ENCODE measurements at regions not wholly inside any gene's neighbourhood (a gene's known extent, or its start where the extent isn't known, plus 50 kb on each side); places are given as distances from the start of the nearest gene placed in this dataset.
"Not testable (repeated sequence)": the region's sequence is repeated elsewhere in the genome, so short reads cannot be mapped to it uniquely, and the experiment has no call there.

GRCh38 chr3:181329024-181329423, 339.5 kb upstream of the DNAJC19 start:
- DNase-seq (ENCODE audit: low spot score) (no peak), ATAC-seq (ENCODE audit: low FRiP score) (no peak)
- TF ChIP-seq CTCF (IDR thresholded peaks at IDR 0.05): no peak

- no peak for TF ChIP-seq CTCF (IDR thresholded peaks at IDR 0.05)
- ATAC-seq (ENCODE audit: low FRiP score): no peak
- DNase-seq (ENCODE audit: low spot score): no peak
Measured at GRCh38 chr3:181328346-181328745, 338.8 kb upstream of the DNAJC19 start.

GRCh38 chr3:181327349-181327748, 337.8 kb upstream of the DNAJC19 start:
- no peak for ATAC-seq (ENCODE audit: low FRiP score)
- no peak for DNase-seq (ENCODE audit: low spot score)
- TF ChIP-seq CTCF (IDR thresholded peaks at IDR 0.05): no peak

GRCh38 chr3:181326637-181327223, 337.2 kb upstream of the DNAJC19 start:
- no peak for TF ChIP-seq CTCF (IDR thresholded peaks at IDR 0.05)
- ATAC-seq (ENCODE audit: low FRiP score) (no peak), DNase-seq (ENCODE audit: low spot score) (no peak)

GRCh38 chr3:181324516-181324915, 335.0 kb upstream of the DNAJC19 start:
- ATAC-seq (ENCODE audit: low FRiP score); DNase-seq (ENCODE audit: low spot score): not testable (repeated sequence)

- ATAC-seq (ENCODE audit: low FRiP score) (no peak), DNase-seq (ENCODE audit: low spot score) (no peak)
- TF ChIP-seq CTCF (IDR thresholded peaks at IDR 0.05): no peak
Measured at GRCh38 chr3:181318321-181318720, 328.8 kb upstream of the DNAJC19 start.

- DNase-seq (ENCODE audit: low spot score) (no peak), ATAC-seq (ENCODE audit: low FRiP score) (no peak)
- no peak for TF ChIP-seq CTCF (IDR thresholded peaks at IDR 0.05)
Measured at GRCh38 chr3:181317508-181317907, 328.0 kb upstream of the DNAJC19 start.

GRCh38 chr3:181316482-181316881, 326.9 kb upstream of the DNAJC19 start:
- ATAC-seq (ENCODE audit: low FRiP score) (no peak), DNase-seq (ENCODE audit: low spot score) (no peak)
- TF ChIP-seq CTCF (IDR thresholded peaks at IDR 0.05): no peak
